ENCODE measurements at regions not wholly inside any gene's neighbourhood (a gene's known extent, or its start where the extent isn't known, plus 50 kb on each side); places are given as distances from the start of the nearest gene placed in this dataset.
A peak's percentile ranks its signal among the peaks of the same experiment; 100 is the strongest.

GRCh38 chr20:12177657-12178293 is 260.1 kb downstream of the BTBD3 start:
- Histone ChIP-seq H3K79me2 (ENCODE audit: low read length) (no peaks in the 10 kb centered on the region), H3K27me3 (ENCODE audit: low read length) (no peaks in the 10 kb centered on the region), H3K9me3 (ENCODE audit: low read length) (no peaks in the 10 kb centered on the region), H3K27ac (ENCODE audit: low read length) (peak overlapping the region; percentile 55), H3K4me3 (ENCODE audit: low read length) (peak overlapping the region; percentile 28; the same call in 1 of the 2 replicates), H3F3A (ENCODE audit: low read length, unreplicated experiment) (no peaks in the 10 kb centered on the region), H3K36me3 (ENCODE audit: low read depth, low read length) (no peaks in the 10 kb centered on the region), H3K9me2 (replicated peaks; ENCODE audit: low read length) (0 out of 2 replicates have a peak, but pooled peaks cover 4% of the 10 kb centered on the region), H3K9ac (ENCODE audit: low read length) (peak overlapping the region; percentile 11; the same call in 1 of the 2 replicates), H3K4me1 (ENCODE audit: insufficient read depth, low read length) (peaks cover 29% of the 10 kb centered on the region), H3K4me2 (ENCODE audit: low read length) (peak overlapping the region; percentile 25), H4K20me1 (ENCODE audit: low read length) (no peaks in the 10 kb centered on the region), H2AFZ (ENCODE audit: low read length) (peak overlapping the region; percentile 70)
- ChIA-PET CTCF (no interaction called here), POLR2A (ENCODE audit: unreplicated experiment) (no interaction called here)
- peak; percentile 56 for DNase-seq
- TF ChIP-seq EZH2phosphoT487 (IDR thresholded peaks at IDR 0.05; ENCODE audit: borderline replicate concordance, low read length), result no peak
- no peak for TF ChIP-seq EZH2 (IDR thresholded peaks at IDR 0.05; ENCODE audit: low read length, unreplicated experiment)
- TF ChIP-seq CTCF (conservative IDR thresholded peaks at IDR 0.05; ENCODE audit: low read depth, low read length), result no peak
- no TSS peak for BruUV-seq (replicated peaks)
- intact Hi-C loops (cut with micrococcal nuclease), result no loop called here
- ATAC-seq, result no peak

GRCh38 chr20:12179692-12180091 is 262.0 kb downstream of the BTBD3 start:
- Histone ChIP-seq H3F3A (ENCODE audit: low read length, unreplicated experiment) (no peaks in the 10 kb centered on the region), H3K9ac (ENCODE audit: low read length) (no peak overlapping the region), H4K20me1 (ENCODE audit: low read length) (no peaks in the 10 kb centered on the region), H3K4me3 (ENCODE audit: low read length) (no peak overlapping the region), H3K4me1 (ENCODE audit: insufficient read depth, low read length) (peaks cover 32% of the 10 kb centered on the region), H3K9me2 (replicated peaks; ENCODE audit: low read length) (0 out of 2 replicates have a peak, but pooled peaks cover 4% of the 10 kb centered on the region), H3K27ac (ENCODE audit: low read length) (no peak overlapping the region), H3K4me2 (ENCODE audit: low read length) (no peak overlapping the region), H3K9me3 (ENCODE audit: low read length) (no peaks in the 10 kb centered on the region), H3K79me2 (ENCODE audit: low read length) (no peaks in the 10 kb centered on the region), H3K36me3 (ENCODE audit: low read depth, low read length) (no peaks in the 10 kb centered on the region), H2AFZ (ENCODE audit: low read length) (no peak overlapping the region), H3K27me3 (ENCODE audit: low read length) (no peaks in the 10 kb centered on the region)
- intact Hi-C loops (cut with micrococcal nuclease), result no loop called here
- TF ChIP-seq CTCF (conservative IDR thresholded peaks at IDR 0.05; ENCODE audit: low read depth, low read length), result no peak
- TF ChIP-seq EZH2phosphoT487 (IDR thresholded peaks at IDR 0.05; ENCODE audit: borderline replicate concordance, low read length), result no peak
- no peak for TF ChIP-seq EZH2 (IDR thresholded peaks at IDR 0.05; ENCODE audit: low read length, unreplicated experiment)
- ChIA-PET CTCF (no interaction called here), POLR2A (ENCODE audit: unreplicated experiment) (no interaction called here)
- DNase-seq (no peak), ATAC-seq (no peak)
- no TSS peak for BruUV-seq (replicated peaks)

GRCh38 chr20:12180107-12180661 is 262.5 kb downstream of the BTBD3 start:
- no peak overlapping the region for H3K4me2 ChIP-seq (ENCODE audit: low read length)
- H3F3A ChIP-seq (ENCODE audit: low read length, unreplicated experiment), result no peaks in the 10 kb centered on the region
- no peak overlapping the region for H2AFZ ChIP-seq (ENCODE audit: low read length)
- ATAC-seq, result no peak
- CTCF ChIA-PET, result no interaction called here
- H3K4me1 ChIP-seq (ENCODE audit: insufficient read depth, low read length), result peaks cover 32% of the 10 kb centered on the region
- TF ChIP-seq CTCF (conservative IDR thresholded peaks at IDR 0.05; ENCODE audit: low read depth, low read length) (no peak), EZH2 (IDR thresholded peaks at IDR 0.05; ENCODE audit: low read length, unreplicated experiment) (no peak), EZH2phosphoT487 (IDR thresholded peaks at IDR 0.05; ENCODE audit: borderline replicate concordance, low read length) (no peak)
- intact Hi-C loops (cut with micrococcal nuclease), result no loop called here
- no peak overlapping the region for H3K27ac ChIP-seq (ENCODE audit: low read length)
- no peaks in the 10 kb centered on the region for H3K36me3 ChIP-seq (ENCODE audit: low read depth, low read length)
- 0 out of 2 replicates have a peak, but pooled peaks cover 4% of the 10 kb centered on the region for H3K9me2 ChIP-seq (replicated peaks; ENCODE audit: low read length)
- H3K4me3 ChIP-seq (ENCODE audit: low read length), result no peak overlapping the region
- no peak for DNase-seq
- H3K9ac ChIP-seq (ENCODE audit: low read length), result no peak overlapping the region
- POLR2A ChIA-PET (ENCODE audit: unreplicated experiment), result no interaction called here
- H3K27me3 ChIP-seq (ENCODE audit: low read length), result no peaks in the 10 kb centered on the region
- no TSS peak for BruUV-seq (replicated peaks)
- no peaks in the 10 kb centered on the region for H3K79me2 ChIP-seq (ENCODE audit: low read length)
- H4K20me1 ChIP-seq (ENCODE audit: low read length), result no peaks in the 10 kb centered on the region
- no peaks in the 10 kb centered on the region for H3K9me3 ChIP-seq (ENCODE audit: low read length)

Data from PC-3 (cell line).